Small intestine (tissue), 7 donors: ENCODE measurements at regions not wholly inside any gene's neighbourhood (a gene's known extent, or its start where the extent isn't known, plus 50 kb on each side); places are given as distances from the start of the nearest gene placed in this dataset.

ENCODE experiments used
- DNase-seq, 2 donors: peaks; one replicate each; pipeline versions ENCODE4 v3.0.0 to v3.0.0-alpha.2; 2013
- FAIRE-seq: peaks from 2 replicates; lab custom pipeline; 2012; peaks lifted over from hg19 to GRCh38; lab: Jason Lieb, UNC
- H3K27ac ChIP-seq, 3 donors: one replicate each; pipeline ENCODE4 v1.5.1; 2013; ENCODE audit warnings: low read length in 2 of 3, mild to moderate bottlenecking in 2 of 3, control low read depth in 1 of 3, inconsistent platforms in 1 of 3, low read depth in 1 of 3, moderate library complexity in 1 of 3
- H3K27me3 ChIP-seq, 3 donors: one replicate each; pipeline ENCODE4 v1.6.1; 2013; ENCODE audit warnings: low read length in 3 of 3, inconsistent platforms in 1 of 3; ENCODE audit not compliant: control insufficient read depth in 3 of 3, insufficient read depth in 3 of 3
- H3K36me3 ChIP-seq, 3 donors: one replicate each; pipeline ENCODE4 v1.6.1; 2013; ENCODE audit warnings: low read length in 3 of 3, inconsistent platforms in 1 of 3, low read depth in 1 of 3, mild to moderate bottlenecking in 1 of 3, moderate library complexity in 1 of 3; ENCODE audit not compliant: control insufficient read depth in 3 of 3, insufficient read depth in 2 of 3
- H3K4me1 ChIP-seq, 3 donors: one replicate each; pipeline ENCODE4 v1.6.1; 2013; ENCODE audit warnings: low read length in 2 of 3, inconsistent platforms in 1 of 3, low read depth in 1 of 3, mild to moderate bottlenecking in 1 of 3, moderate library complexity in 1 of 3; ENCODE audit not compliant: control insufficient read depth in 3 of 3, insufficient read depth in 2 of 3
- H3K4me3 ChIP-seq, 3 donors: one replicate each; pipeline ENCODE4 v1.5.1; 2013; ENCODE audit warnings: low read length in 3 of 3, control low read depth in 1 of 3, inconsistent platforms in 1 of 3, low read depth in 1 of 3, mild to moderate bottlenecking in 1 of 3, moderate library complexity in 1 of 3
- H3K9me3 ChIP-seq, 2 donors: one replicate each; pipeline ENCODE4 v1.6.1; 2013; ENCODE audit warnings: low read depth in 1 of 2, low read length in 1 of 2; ENCODE audit not compliant: control insufficient read depth in 2 of 2, insufficient read depth in 1 of 2
- WGBS, 3 donors: extraction: QIAGEN DNeasy Blood & Tissue Kit; methylation state at CpG; one replicate each; pipeline ENCODE4 v1.1.7; 2013; 5-methylcytosine and 5-hydroxymethylcytosine counted together
- donor health status: healthy with polysubstance abuse.
- donor health status: control.
- donor health status: control.
- donor health status: Bipolar disorder and iron deficiency.
- donor health status: healthy.

GRCh38 chr15:29933042-29933803 lies 111.0 kb upstream of the TJP1 start:
- H3K27ac ChIP-seq: no peak overlapping the region
- no peak for FAIRE-seq

GRCh38 chr15:29926083-29926388 lies 103.8 kb upstream of the TJP1 start:
- Histone ChIP-seq H3K27ac (peak overlapping the region in 2 of 3 donors; percentile 55 to 64), H3K4me3 (no peak overlapping the region), H3K27me3 (peaks cover 0 to 2% (median 0%) of the 10 kb centered on the region in 3 donors), H3K4me1 (peaks cover 0 to 21% (median 2%) of the 10 kb centered on the region in 3 donors), H3K9me3 (no peaks in the 10 kb centered on the region), H3K36me3 (no peaks in the 10 kb centered on the region)
- no peak for FAIRE-seq
- DNase-seq: no peak
- 74 to 88% (median 83%) methylated on average over 2 of the region's 2 CpGs for WGBS, 3 donors

More at GRCh38 chr15:29933042-29933803, 111.0 kb upstream of the TJP1 start:
- no peak for DNase-seq
- Histone ChIP-seq H3K36me3 (no peaks in the 10 kb centered on the region), H3K4me3 (no peak overlapping the region), H3K9me3 (no peaks in the 10 kb centered on the region), H3K27me3 (peaks cover 0 to 2% (median 0%) of the 10 kb centered on the region in 3 donors), H3K4me1 (no peaks in the 10 kb centered on the region)
- WGBS, 3 donors: 50 to 57% (median 55%) methylated on average over 3 of the region's 3 CpGs

- Histone ChIP-seq H3K36me3 (no peaks in the 10 kb centered on the region), H3K4me3 (no peak overlapping the region), H3K27ac (peak overlapping the region; percentile 12 to 87 (median 87)), H3K4me1 (peaks cover 0 to 21% (median 2%) of the 10 kb centered on the region in 3 donors), H3K9me3 (no peaks in the 10 kb centered on the region), H3K27me3 (peaks cover 0 to 4% (median 0%) of the 10 kb centered on the region in 3 donors)
- FAIRE-seq: no peak
- DNase-seq: peak; percentile 92 to 94
- 12 to 46% (median 29%) methylated on average over 5 of the region's 5 CpGs for WGBS, 3 donors
Measured at GRCh38 chr15:29925227-29926082, 103.2 kb upstream of the TJP1 start.

GRCh38 chr15:29924750-29925149 lies 102.5 kb upstream of the TJP1 start:
- FAIRE-seq: no peak
- peaks cover 0 to 21% (median 2%) of the 10 kb centered on the region in 3 donors for H3K4me1 ChIP-seq
- 1 to 14% (median 9%) methylated on average over 4 of the region's 4 CpGs for WGBS, 3 donors
- H3K36me3 ChIP-seq: no peaks in the 10 kb centered on the region
- H3K27ac ChIP-seq: peak overlapping the region; percentile 12 to 87 (median 87)
- peaks cover 0 to 5% (median 0%) of the 10 kb centered on the region in 3 donors for H3K27me3 ChIP-seq
- H3K9me3 ChIP-seq: no peaks in the 10 kb centered on the region
- peak; percentile 55 to 74 for DNase-seq
- H3K4me3 ChIP-seq: no peak overlapping the region

- Histone ChIP-seq H3K9me3 (no peaks in the 10 kb centered on the region), H3K27me3 (peaks cover 0 to 3% (median 0%) of the 10 kb centered on the region in 3 donors), H3K27ac (no peak overlapping the region), H3K36me3 (no peaks in the 10 kb centered on the region), H3K4me1 (peaks cover 0 to 21% (median 2%) of the 10 kb centered on the region in 3 donors), H3K4me3 (no peak overlapping the region)
- DNase-seq (no peak), FAIRE-seq (no peak)
Measured at GRCh38 chr15:29922191-29922590, 99.9 kb upstream of the TJP1 start.

- Histone ChIP-seq H3K4me3 (no peak overlapping the region), H3K4me1 (peaks cover 0 to 19% (median 2%) of the 10 kb centered on the region in 3 donors), H3K9me3 (no peaks in the 10 kb centered on the region), H3K27me3 (peaks cover 0 to 3% (median 0%) of the 10 kb centered on the region in 3 donors), H3K36me3 (no peaks in the 10 kb centered on the region), H3K27ac (no peak overlapping the region)
- 54 to 63% (median 59%) methylated on average over 6 of the region's 6 CpGs for WGBS, 3 donors
- FAIRE-seq (no peak), DNase-seq (no peak)
Measured at GRCh38 chr15:29921130-29921601, 98.9 kb upstream of the TJP1 start.

- DNase-seq (peak in 1 of 2 donors; percentile 73), FAIRE-seq (no peak)
- Histone ChIP-seq H3K4me3 (no peak overlapping the region), H3K27me3 (peaks cover 0 to 3% (median 0%) of the 10 kb centered on the region in 3 donors), H3K27ac (no peak overlapping the region), H3K9me3 (no peaks in the 10 kb centered on the region), H3K36me3 (no peaks in the 10 kb centered on the region), H3K4me1 (peaks cover 0 to 14% (median 2%) of the 10 kb centered on the region in 3 donors)
- 49 to 68% (median 56%) methylated on average over 12 of the region's 12 CpGs for WGBS, 3 donors
Measured at GRCh38 chr15:29920515-29920914, 98.2 kb upstream of the TJP1 start.

GRCh38 chr15:29919380-29919881 lies 97.2 kb upstream of the TJP1 start:
- Histone ChIP-seq H3K27me3 (peaks cover 0 to 3% (median 0%) of the 10 kb centered on the region in 3 donors), H3K9me3 (no peaks in the 10 kb centered on the region), H3K36me3 (no peaks in the 10 kb centered on the region), H3K27ac (no peak overlapping the region), H3K4me3 (no peak overlapping the region), H3K4me1 (peaks cover 0 to 4% (median under 1%) of the 10 kb centered on the region in 3 donors)
- no peak for DNase-seq
- no peak for FAIRE-seq
- WGBS, 3 donors: 89 to 100% (median 94%) methylated on average over 2 of the region's 2 CpGs
